IMR-90 (cell line): ENCODE measurements at regions not wholly inside any gene's neighbourhood (a gene's known extent, or its start where the extent isn't known, plus 50 kb on each side); places are given as distances from the start of the nearest gene placed in this dataset.

ENCODE experiments used
- ATAC-seq: fragments of 200-7000 bp; cut with Tn5 transposase; 2 replicates; pipeline ENCODE4 v1.9.1; 2020; ENCODE audit warnings: low read depth, mild to moderate bottlenecking, moderate library complexity
- BruUV-seq: library from RNA; stranded (reverse); fragments of 400-500 nt; replicated peaks from 2 replicates; lab custom pipeline; 2021; lab: Mats Ljungman, UMichigan
- CTCF ChIA-PET: fragments of 300-600 bp; formaldehyde crosslinking; extraction: SDS; loops from one replicate; lab custom pipeline; 2021; ENCODE audit warnings: antibody characterized with exemption; lab: Yijun Ruan, JAX
- POLR2A ChIA-PET: fragments of 300-600 bp; sonication (Branson Sonifier 250); formaldehyde crosslinking; loops from one replicate; lab custom pipeline; 2022; ENCODE audit warnings: antibody characterized with exemption; ENCODE audit not compliant: unreplicated experiment; lab: Charles Lee
- DNase-seq: peaks from one replicate; pipeline ENCODE4 v3.0.0; 2013
- H2AFZ ChIP-seq: replicated peaks from 2 replicates; pipeline ENCODE3; 2013; ENCODE audit warnings: low read length, mild to moderate bottlenecking; ENCODE audit not compliant: poor library complexity
- H2AK5ac ChIP-seq: 2 replicates; pipeline ENCODE4 v1.6.1; 2013; ENCODE audit warnings: low read depth, low read length, inconsistent platforms
- H2AK9ac ChIP-seq: replicated peaks from 2 replicates; pipeline ENCODE3; 2013; ENCODE audit warnings: mild to moderate bottlenecking, low read depth, low read length, moderate library complexity; ENCODE audit not compliant: poor library complexity
- H2BK120ac ChIP-seq: 2 replicates; pipeline ENCODE4 v1.6.1; 2013; ENCODE audit warnings: low read depth, low read length, inconsistent platforms
- H2BK15ac ChIP-seq: 3 replicates; pipeline ENCODE4 v1.6.1; 2013; ENCODE audit warnings: low read depth, low read length, inconsistent platforms
- H2BK20ac ChIP-seq: 2 replicates; pipeline ENCODE4 v1.6.1; 2013; ENCODE audit warnings: low read depth, mild to moderate bottlenecking, inconsistent platforms, low read length, moderate library complexity
- H2BK5ac ChIP-seq: 2 replicates; pipeline ENCODE4 v1.6.1; 2013; ENCODE audit warnings: mild to moderate bottlenecking, low read depth, low read length, inconsistent platforms; ENCODE audit not compliant: poor library complexity, severe bottlenecking
- H3K14ac ChIP-seq: replicated peaks from 2 replicates; pipeline ENCODE4 v1.6.1; 2013; ENCODE audit warnings: low read depth, low read length, inconsistent platforms
- H3K18ac ChIP-seq: 2 replicates; pipeline ENCODE4 v1.6.1; 2013; ENCODE audit warnings: low read depth, low read length, control low read depth
- H3K23ac ChIP-seq: 2 replicates; pipeline ENCODE4 v1.6.1; 2013; ENCODE audit warnings: low read depth, low read length, inconsistent platforms
- H3K27ac ChIP-seq: 2 replicates; pipeline ENCODE4 v1.5.1; 2013; ENCODE audit warnings: mild to moderate bottlenecking, control low read depth, low read length; ENCODE audit not compliant: insufficient read depth
- H3K27me3 ChIP-seq: 2 replicates; pipeline ENCODE4 v1.6.1; 2013; ENCODE audit warnings: low read length; ENCODE audit not compliant: control insufficient read depth, insufficient read depth
- H3K36me3 ChIP-seq: 2 replicates; pipeline ENCODE4 v1.6.1; 2013; ENCODE audit warnings: low read length, mixed read lengths; ENCODE audit not compliant: control insufficient read depth, insufficient read depth
- H3K4ac ChIP-seq: 2 replicates; pipeline ENCODE4 v1.6.1; 2013; ENCODE audit warnings: low read depth, low read length, inconsistent platforms
- H3K4me1 ChIP-seq: 2 replicates; pipeline ENCODE4 v1.6.1; 2013; ENCODE audit warnings: low read length, mixed read lengths; ENCODE audit not compliant: control insufficient read depth, insufficient read depth
- H3K4me2 ChIP-seq: 2 replicates; pipeline ENCODE4 v1.6.1; 2013; ENCODE audit warnings: low read depth, mild to moderate bottlenecking, control low read depth, low read length, moderate library complexity
- H3K4me3 ChIP-seq: 2 replicates; pipeline ENCODE4 v1.5.1; 2013; ENCODE audit warnings: low read depth, mild to moderate bottlenecking, control low read depth, low read length, moderate library complexity; ENCODE audit not compliant: insufficient read depth
- H3K56ac ChIP-seq: 2 replicates; pipeline ENCODE4 v1.6.1; 2013; ENCODE audit warnings: low read length, inconsistent platforms; ENCODE audit not compliant: insufficient read depth; ENCODE audit errors: extremely low read depth
- H3K79me1 ChIP-seq, 2 experiments: 2 replicates each; pipeline ENCODE4 v1.6.1; 2013; ENCODE audit warnings: low read length in 2 of 2, inconsistent platforms in 1 of 2, low read depth in 1 of 2
- H3K9ac ChIP-seq: 2 replicates; pipeline ENCODE4 v1.6.1; 2013; ENCODE audit warnings: low read depth, low read length, control low read depth
- H3K9me1 ChIP-seq: 2 replicates; pipeline ENCODE4 v1.6.1; 2013; ENCODE audit warnings: low read length, inconsistent platforms; ENCODE audit not compliant: insufficient read depth
- H3K9me3 ChIP-seq: 2 replicates; pipeline ENCODE4 v1.6.1; 2013; ENCODE audit warnings: low read length; ENCODE audit not compliant: control insufficient read depth, insufficient read depth
- H4K20me1 ChIP-seq: 2 replicates; pipeline ENCODE4 v1.6.1; 2013; ENCODE audit warnings: low read length, inconsistent platforms; ENCODE audit not compliant: insufficient read depth
- H4K5ac ChIP-seq: 2 replicates; pipeline ENCODE4 v1.6.1; 2013; ENCODE audit warnings: mild to moderate bottlenecking, low read depth, low read length, control low read depth
- H4K8ac ChIP-seq, 2 experiments: 2 replicates each; pipeline ENCODE4 v1.6.1; 2013; ENCODE audit warnings: low read depth in 2 of 2, low read length in 2 of 2, control low read depth in 1 of 2, inconsistent platforms in 1 of 2
- H4K91ac ChIP-seq: 2 replicates; pipeline ENCODE4 v1.6.1; 2013; ENCODE audit warnings: low read depth, low read length, inconsistent platforms; ENCODE audit not compliant: insufficient read depth
- BHLHE40 ChIP-seq: fragments of 150-350 bp; IDR thresholded peaks from 2 replicates; pipeline ENCODE4 v1.6.1; 2016; ENCODE audit warnings: mild to moderate bottlenecking, low read depth, low read length
- CEBPB ChIP-seq: IDR thresholded peaks from 2 replicates; pipeline ENCODE4 v1.6.1; 2012; ENCODE audit warnings: low read depth, low read length, improper control_type of control experiment
- CHD1 ChIP-seq: IDR thresholded peaks from 2 replicates; pipeline ENCODE4 v1.6.1; 2012; ENCODE audit warnings: low read depth, low read length, improper control_type of control experiment
- FOS ChIP-seq: fragments of 150-350 bp; IDR thresholded peaks from 2 replicates; pipeline ENCODE4 v1.6.1; 2016; ENCODE audit warnings: low read depth, low read length
- MAFK ChIP-seq: IDR thresholded peaks from 2 replicates; pipeline ENCODE4 v1.6.1; 2012; ENCODE audit warnings: low read depth, low read length, improper control_type of control experiment
- MAZ ChIP-seq: IDR thresholded peaks from 2 replicates; pipeline ENCODE4 v1.6.1; 2012; ENCODE audit warnings: low read depth, mild to moderate bottlenecking, low read length, improper control_type of control experiment, moderate library complexity, borderline replicate concordance
- MXI1 ChIP-seq: IDR thresholded peaks from 2 replicates; pipeline ENCODE4 v1.6.1; 2012; ENCODE audit warnings: low read depth, mild to moderate bottlenecking, low read length, moderate library complexity, borderline replicate concordance
- NFE2L2 ChIP-seq: fragments of 150-350 bp; IDR thresholded peaks from 2 replicates; pipeline ENCODE4 v1.6.1; 2016; ENCODE audit warnings: low read depth, mild to moderate bottlenecking, low read length
- POLR2A ChIP-seq: IDR thresholded peaks from 2 replicates; pipeline ENCODE4 v1.6.1; 2012; ENCODE audit warnings: mild to moderate bottlenecking, low read depth, low read length
- RAD21 ChIP-seq: IDR thresholded peaks from 2 replicates; pipeline ENCODE4 v1.6.1; 2012; ENCODE audit warnings: low read length, improper control_type of control experiment
- RCOR1 ChIP-seq: IDR thresholded peaks from 2 replicates; pipeline ENCODE4 v1.6.1; 2012; ENCODE audit warnings: mild to moderate bottlenecking, low read length, improper control_type of control experiment; ENCODE audit not compliant: insufficient replicate concordance
- RFX5 ChIP-seq: IDR thresholded peaks from 2 replicates; pipeline ENCODE4 v1.8.0; 2012; ENCODE audit warnings: low read depth, mild to moderate bottlenecking, low read length, moderate library complexity
- SMC3 ChIP-seq: fragments of 150-350 bp; IDR thresholded peaks from 2 replicates; pipeline ENCODE4 v1.6.1; 2016; ENCODE audit warnings: low read depth, mild to moderate bottlenecking, antibody characterized with exemption, low read length, moderate library complexity
- WGBS, 2 experiments: methylation state at CpG; one replicate each; pipeline versions ENCODE4 v1.1.5 to v1.1.7; 2013; ENCODE audit warnings: missing lambda C conversion rate in 2 of 2; ENCODE audit not compliant: insufficient read length in 1 of 2; ENCODE audit errors: extremely low coverage in 2 of 2; 5-methylcytosine and 5-hydroxymethylcytosine counted together
- dilution Hi-C: fragments of 300-500 bp; cut with HindIII; formaldehyde crosslinking; loops from one replicate; pipeline ENCODE4 v1.14.3; 2018; ENCODE audit warnings: low sequenced_read_pairs; ENCODE audit not compliant: unreplicated experiment
- in situ Hi-C: fragments of 300-500 bp; cut with MboI; formaldehyde crosslinking; loops from 3 replicates; pipeline ENCODE4 v1.14.3; 2019; ENCODE audit warnings: low sequenced_read_pairs, inconsistent platforms, mixed read lengths
- intact Hi-C: fragments of 100-400 bp; cut with micrococcal nuclease; formaldehyde crosslinking; loops from 2 replicates; pipeline ENCODE4 v1.10.0; 2022
- TF ChIP-seq, protein P1 (sequence below): conservative IDR thresholded peaks from 2 replicates; pipeline ENCODE4 v1.5.1; 2012; ENCODE audit warnings: mild to moderate bottlenecking, low read depth, low read length, improper control_type of control experiment
- TF ChIP-seq, protein P2 (sequence below): fragments of 150-350 bp; IDR thresholded peaks from 2 replicates; pipeline ENCODE4 v1.6.1; 2016; ENCODE audit warnings: low read depth, mild to moderate bottlenecking, low read length, moderate library complexity, borderline replicate concordance
- TF ChIP-seq, protein P3 (sequence below): fragments of 150-350 bp; IDR thresholded peaks from 2 replicates; pipeline ENCODE4 v1.6.1; 2017; ENCODE audit warnings: mild to moderate bottlenecking, antibody characterized with exemption, low read length, low read depth

DNA sequence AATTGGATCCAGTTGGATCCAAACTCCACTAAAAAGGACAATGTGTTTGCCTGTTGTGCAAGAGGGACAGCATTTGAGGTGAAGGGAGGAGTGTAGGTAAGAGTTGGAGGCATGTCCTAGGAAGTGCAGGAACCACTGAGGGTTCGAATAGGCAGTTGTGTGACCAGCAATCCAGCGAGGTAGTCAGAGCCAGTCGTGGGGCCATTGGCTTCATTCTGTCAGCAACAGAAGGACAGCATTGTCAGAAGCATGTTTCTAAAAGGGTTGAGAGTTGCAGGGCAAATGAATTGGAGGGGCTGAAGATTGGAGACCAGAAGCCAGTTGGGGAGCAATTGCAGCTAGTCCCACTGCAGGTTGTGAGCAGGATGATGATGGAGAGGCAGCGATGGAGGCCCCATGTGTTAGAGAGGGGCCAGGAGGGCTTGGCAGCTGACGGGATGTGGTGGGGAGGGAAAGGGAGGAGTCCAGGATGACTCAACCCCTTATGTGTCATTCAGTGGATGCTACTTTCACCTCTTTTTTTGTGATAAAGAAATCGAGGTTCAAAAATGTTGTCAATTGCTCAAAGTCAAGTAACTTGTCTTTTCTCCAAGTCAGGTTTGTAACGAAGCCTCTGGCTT is 96.7 kb upstream of the SIX3 start:
- 63% methylated on average over 6 of the region's 7 CpGs; no CpG with 5 or more reads in 1 of the 2 experiments for WGBS, 2 experiments
- Histone ChIP-seq H3K36me3 (no peaks in the 10 kb centered on the region), H3K4ac (no peak overlapping the region), H3K23ac (no peak overlapping the region), H2AFZ (no peak overlapping the region), H4K5ac (no peak overlapping the region), H3K27me3 (peaks cover 11% of the 10 kb centered on the region), H3K9me3 (no peaks in the 10 kb centered on the region), H4K91ac (no peak overlapping the region), H2BK20ac (no peak overlapping the region), H3K18ac (no peak overlapping the region), H2AK5ac (no peak overlapping the region), H3K14ac (no peak overlapping the region), H4K8ac (no peak overlapping the region), H2AK9ac (no peak overlapping the region), H2BK5ac (no peak overlapping the region), H3K27ac (no peak overlapping the region), H3K9ac (no peak overlapping the region), H3K4me1 (no peaks in the 10 kb centered on the region), H3K4me3 (no peak overlapping the region), H3K56ac (no peak overlapping the region), H3K79me1 (no peaks in the 10 kb centered on the region), H2BK120ac (no peak overlapping the region), H2BK15ac (no peak overlapping the region), H4K20me1 (no peaks in the 10 kb centered on the region), H3K4me2 (no peak overlapping the region), H3K9me1 (no peaks in the 10 kb centered on the region)
- POLR2A ChIA-PET = no interaction called here
- CTCF ChIA-PET = interaction anchor here (0.6 kb wide), 1 partner anchor 16 kb away, joined by 3 read pairs; no protein-coding TSS in a partner anchor
- no peak for TF ChIP-seq RAD21
- TF ChIP-seq RFX5 = no peak
- TF ChIP-seq POLR2A = no peak
- TF ChIP-seq, protein P1, sequence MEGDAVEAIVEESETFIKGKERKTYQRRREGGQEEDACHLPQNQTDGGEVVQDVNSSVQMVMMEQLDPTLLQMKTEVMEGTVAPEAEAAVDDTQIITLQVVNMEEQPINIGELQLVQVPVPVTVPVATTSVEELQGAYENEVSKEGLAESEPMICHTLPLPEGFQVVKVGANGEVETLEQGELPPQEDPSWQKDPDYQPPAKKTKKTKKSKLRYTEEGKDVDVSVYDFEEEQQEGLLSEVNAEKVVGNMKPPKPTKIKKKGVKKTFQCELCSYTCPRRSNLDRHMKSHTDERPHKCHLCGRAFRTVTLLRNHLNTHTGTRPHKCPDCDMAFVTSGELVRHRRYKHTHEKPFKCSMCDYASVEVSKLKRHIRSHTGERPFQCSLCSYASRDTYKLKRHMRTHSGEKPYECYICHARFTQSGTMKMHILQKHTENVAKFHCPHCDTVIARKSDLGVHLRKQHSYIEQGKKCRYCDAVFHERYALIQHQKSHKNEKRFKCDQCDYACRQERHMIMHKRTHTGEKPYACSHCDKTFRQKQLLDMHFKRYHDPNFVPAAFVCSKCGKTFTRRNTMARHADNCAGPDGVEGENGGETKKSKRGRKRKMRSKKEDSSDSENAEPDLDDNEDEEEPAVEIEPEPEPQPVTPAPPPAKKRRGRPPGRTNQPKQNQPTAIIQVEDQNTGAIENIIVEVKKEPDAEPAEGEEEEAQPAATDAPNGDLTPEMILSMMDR = no peak
- TF ChIP-seq CEBPB = no peak
- TF ChIP-seq RCOR1 = no peak
- TF ChIP-seq BHLHE40 = no peak
- TF ChIP-seq SMC3 = no peak
- no peak for TF ChIP-seq FOS
- TF ChIP-seq, protein P2, sequence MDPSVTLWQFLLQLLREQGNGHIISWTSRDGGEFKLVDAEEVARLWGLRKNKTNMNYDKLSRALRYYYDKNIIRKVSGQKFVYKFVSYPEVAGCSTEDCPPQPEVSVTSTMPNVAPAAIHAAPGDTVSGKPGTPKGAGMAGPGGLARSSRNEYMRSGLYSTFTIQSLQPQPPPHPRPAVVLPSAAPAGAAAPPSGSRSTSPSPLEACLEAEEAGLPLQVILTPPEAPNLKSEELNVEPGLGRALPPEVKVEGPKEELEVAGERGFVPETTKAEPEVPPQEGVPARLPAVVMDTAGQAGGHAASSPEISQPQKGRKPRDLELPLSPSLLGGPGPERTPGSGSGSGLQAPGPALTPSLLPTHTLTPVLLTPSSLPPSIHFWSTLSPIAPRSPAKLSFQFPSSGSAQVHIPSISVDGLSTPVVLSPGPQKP = no peak
- no peak for TF ChIP-seq MXI1
- TF ChIP-seq CHD1 = no peak
- no peak for TF ChIP-seq MAZ
- no peak for TF ChIP-seq NFE2L2
- TF ChIP-seq MAFK = no peak
- TF ChIP-seq, protein P3, sequence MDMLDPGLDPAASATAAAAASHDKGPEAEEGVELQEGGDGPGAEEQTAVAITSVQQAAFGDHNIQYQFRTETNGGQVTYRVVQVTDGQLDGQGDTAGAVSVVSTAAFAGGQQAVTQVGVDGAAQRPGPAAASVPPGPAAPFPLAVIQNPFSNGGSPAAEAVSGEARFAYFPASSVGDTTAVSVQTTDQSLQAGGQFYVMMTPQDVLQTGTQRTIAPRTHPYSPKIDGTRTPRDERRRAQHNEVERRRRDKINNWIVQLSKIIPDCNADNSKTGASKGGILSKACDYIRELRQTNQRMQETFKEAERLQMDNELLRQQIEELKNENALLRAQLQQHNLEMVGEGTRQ = no peak
- DNase-seq (no peak), ATAC-seq (no peak)
- no TSS peak for BruUV-seq
- intact Hi-C loops = no loop called here
- dilution Hi-C loops = no loop called here
- in situ Hi-C loops = no loop called here
